B cell (primary cell): ENCODE measurements at regions not wholly inside any gene's neighbourhood (a gene's known extent, or its start where the extent isn't known, plus 50 kb on each side); places are given as distances from the start of the nearest gene placed in this dataset.

Experiments
- ATAC-seq: fragments of 200-7000 bp; cut with Tn5 transposase; one replicate; pipeline ENCODE4 v1.10.0; 2021; ENCODE audit warnings: low read depth, mild to moderate bottlenecking, moderate number of reproducible peaks, moderate library complexity
- CTCF ChIA-PET: fragments of 350-600 bp; sonication (Branson Sonifier 250); formaldehyde crosslinking; loops from one replicate; lab custom pipeline; 2021; ENCODE audit warnings: antibody characterized with exemption, inconsistent platforms; lab: Charles Lee
- POLR2A ChIA-PET: fragments of 350-600 bp; sonication (Branson Sonifier 250); formaldehyde crosslinking; loops from one replicate; lab custom pipeline; 2021; ENCODE audit warnings: antibody characterized with exemption; lab: Charles Lee
- DNase-seq: peaks from one replicate; pipeline ENCODE4 v3.0.0; 2013
- H2AFZ ChIP-seq: 2 replicates; pipeline ENCODE4 v1.6.1; 2012; ENCODE audit warnings: mild to moderate bottlenecking, low read depth, low read length; ENCODE audit not compliant: insufficient read depth, poor library complexity, severe bottlenecking
- H3K27ac ChIP-seq, 2 donors: 1 replicate in 1 of 2; 2 replicates in 1 of 2; pipeline ENCODE4 v1.5.1; 2012 to 2013; ENCODE audit warnings: low read length in 2 of 2, mild to moderate bottlenecking in 2 of 2, moderate library complexity in 1 of 2
- H3K27me3 ChIP-seq, 4 experiments: fragments of 200-600 bp in 1 of 4; sonication (generic) in 1 of 4; replicated peaks in 1 of 4; 1 replicate in 2 of 4; 2 replicates in 2 of 4; pipeline versions ENCODE4 v1.6.1 to v1.7.0; 2013 to 2016; ENCODE audit warnings: low read length in 3 of 4, mild to moderate bottlenecking in 2 of 4, mixed read lengths in 1 of 4, moderate library complexity in 1 of 4; ENCODE audit not compliant: insufficient read depth in 4 of 4, control insufficient read depth in 3 of 4; ENCODE audit errors: control extremely low read depth in 1 of 4
- H3K36me3 ChIP-seq, 2 experiments: replicated peaks in 1 of 2; 1 replicate in 1 of 2; 2 replicates in 1 of 2; pipeline versions ENCODE4 v1.6.1 to v1.7.1; 2013; ENCODE audit warnings: low read length in 1 of 2; ENCODE audit not compliant: insufficient read depth in 2 of 2, control insufficient read depth in 1 of 2; ENCODE audit errors: control extremely low read depth in 1 of 2, extremely low read depth in 1 of 2
- H3K4me1 ChIP-seq, 2 donors: fragments of 200-600 bp in 1 of 2; sonication (generic) in 1 of 2; 1 replicate in 1 of 2; 2 replicates in 1 of 2; pipeline versions ENCODE4 v1.5.1 to v1.6.1; 2013 to 2017; ENCODE audit warnings: low read length in 2 of 2; ENCODE audit not compliant: control insufficient read depth in 2 of 2, insufficient read depth in 2 of 2
- H3K4me2 ChIP-seq: replicated peaks from 2 replicates; pipeline ENCODE3; 2012; ENCODE audit warnings: mild to moderate bottlenecking, low read depth, low read length; ENCODE audit not compliant: poor library complexity, severe bottlenecking
- H3K4me3 ChIP-seq, 5 experiments: fragments of 200-600 bp in 1 of 5; sonication (generic) in 1 of 5; 1 replicate in 3 of 5; 2 replicates in 2 of 5; pipeline versions ENCODE4 v1.5.1 to v1.7.0; 2011 to 2016; ENCODE audit warnings: low read length in 4 of 5, mild to moderate bottlenecking in 4 of 5, low read depth in 2 of 5, control low read depth in 1 of 5, moderate library complexity in 1 of 5; ENCODE audit not compliant: insufficient read depth in 1 of 5; ENCODE audit errors: control extremely low read depth in 1 of 5, extremely low read depth in 1 of 5
- H3K79me2 ChIP-seq: fragments of 200-600 bp; sonication (generic); one replicate; pipeline ENCODE4 v1.6.0; 2016; ENCODE audit warnings: low read length; ENCODE audit not compliant: control insufficient read depth, insufficient read depth
- H3K9ac ChIP-seq: fragments of 200-600 bp; sonication (generic); 2 replicates; pipeline ENCODE4 v1.6.1; 2017; ENCODE audit warnings: mild to moderate bottlenecking, low read length, moderate library complexity
- H3K9me3 ChIP-seq, 3 donors: one replicate each; pipeline versions ENCODE4 v1.6.1 to v1.7.1; 2013; ENCODE audit warnings: low read length in 2 of 3; ENCODE audit not compliant: control insufficient read depth in 2 of 3, insufficient read depth in 1 of 3; ENCODE audit errors: control extremely low read depth in 1 of 3
- H4K20me1 ChIP-seq: 2 replicates; pipeline ENCODE4 v1.6.0; 2012; ENCODE audit warnings: mild to moderate bottlenecking, low read length; ENCODE audit not compliant: insufficient read depth, control insufficient read depth, poor library complexity, severe bottlenecking
- H3K27ac Mint-ChIP-seq: one replicate; pipeline ENCODE4 v1.8.0; 2021; ENCODE audit warnings: mixed read lengths
- H3K27me3 Mint-ChIP-seq: one replicate; pipeline ENCODE4 v1.8.0; 2021; ENCODE audit warnings: mixed read lengths
- H3K4me1 Mint-ChIP-seq: one replicate; pipeline ENCODE4 v1.8.0; 2021; ENCODE audit warnings: mixed read lengths
- H3K4me3 Mint-ChIP-seq: one replicate; pipeline ENCODE4 v1.8.0; 2021; ENCODE audit warnings: mixed read lengths
- H3K9me3 Mint-ChIP-seq: one replicate; pipeline ENCODE4 v1.8.0; 2022; ENCODE audit warnings: mixed read lengths; ENCODE audit not compliant: insufficient read depth
- CTCF ChIP-seq: fragments of 200-600 bp; IDR thresholded peaks from one replicate; pipeline ENCODE4 v1.8.0; 2022; ENCODE audit warnings: antibody characterized with exemption, mild to moderate bottlenecking
- EZH2 ChIP-seq: IDR thresholded peaks from 2 replicates; pipeline ENCODE4 v1.6.1; 2012; ENCODE audit warnings: borderline replicate concordance, low read depth, mild to moderate bottlenecking, moderate library complexity, low read length; ENCODE audit not compliant: insufficient read depth, poor library complexity, severe bottlenecking
- WGBS: methylation state at CpG from one replicate; pipeline ENCODE4 v1.1.5; 2013; ENCODE audit warnings: missing lambda C conversion rate; ENCODE audit not compliant: insufficient coverage; 5-methylcytosine and 5-hydroxymethylcytosine counted together
- intact Hi-C: fragments of 100-400 bp; cut with micrococcal nuclease; formaldehyde crosslinking; loops from one replicate; pipeline ENCODE4 v1.10.0; 2022

GRCh38 chr14:25557466-25557865, 507.5 kb upstream of the STXBP6 start:
- no peak overlapping the region for H3K27ac Mint-ChIP-seq
- 0% methylated on average over 1 of the region's 1 CpG for WGBS
- H3K4me2 ChIP-seq: no peak overlapping the region
- no peaks in the 10 kb centered on the region for H3K4me1 Mint-ChIP-seq
- ATAC-seq (no peak), DNase-seq (no peak)
- H4K20me1 ChIP-seq: no peaks in the 10 kb centered on the region
- POLR2A ChIA-PET: no interaction called here
- intact Hi-C loops: no loop called here
- no peak overlapping the region for H3K4me3 ChIP-seq
- CTCF ChIA-PET: no interaction called here
- H3K9ac ChIP-seq: no peak overlapping the region
- no peak overlapping the region for H3K27ac ChIP-seq
- no peaks in the 10 kb centered on the region for H3K9me3 ChIP-seq
- H2AFZ ChIP-seq: no peak overlapping the region
- no peaks in the 10 kb centered on the region for H3K79me2 ChIP-seq
- no peaks in the 10 kb centered on the region for H3K27me3 ChIP-seq
- no peaks in the 10 kb centered on the region for H3K4me1 ChIP-seq
- H3K4me3 Mint-ChIP-seq: no peak overlapping the region
- TF ChIP-seq CTCF (no peak), EZH2 (no peak)
- no peaks in the 10 kb centered on the region for H3K27me3 Mint-ChIP-seq
- H3K9me3 Mint-ChIP-seq: no peaks in the 10 kb centered on the region
- H3K36me3 ChIP-seq: no peaks in the 10 kb centered on the region

GRCh38 chr14:25552826-25553225, 502.9 kb upstream of the STXBP6 start:
- ChIA-PET POLR2A (no interaction called here), CTCF (no interaction called here)
- no peak overlapping the region for H3K4me3 ChIP-seq
- no peaks in the 10 kb centered on the region for H3K36me3 ChIP-seq
- H3K4me2 ChIP-seq: no peak overlapping the region
- ATAC-seq (no peak), DNase-seq (no peak)
- H3K4me1 ChIP-seq: no peaks in the 10 kb centered on the region
- Mint-ChIP-seq H3K4me1 (no peaks in the 10 kb centered on the region), H3K27me3 (no peaks in the 10 kb centered on the region), H3K9me3 (peaks cover 9% of the 10 kb centered on the region), H3K4me3 (no peak overlapping the region), H3K27ac (no peak overlapping the region)
- no peak overlapping the region for H3K27ac ChIP-seq
- H3K27me3 ChIP-seq: no peaks in the 10 kb centered on the region
- intact Hi-C loops: no loop called here
- H2AFZ ChIP-seq: no peak overlapping the region
- no peak overlapping the region for H3K9ac ChIP-seq
- no peak for TF ChIP-seq CTCF
- WGBS: no CpG with 5 or more reads among the region's 2 CpGs
- no peaks in the 10 kb centered on the region for H4K20me1 ChIP-seq
- no peaks in the 10 kb centered on the region for H3K9me3 ChIP-seq
- H3K79me2 ChIP-seq: no peaks in the 10 kb centered on the region
